HepG2 (cell line): ENCODE measurements at regions not wholly inside any gene's neighbourhood (a gene's known extent, or its start where the extent isn't known, plus 50 kb on each side); places are given as distances from the start of the nearest gene placed in this dataset.

Source experiments
- ATAC-seq: fragments of 200-7000 bp; cut with Tn5 transposase; 3 replicates; pipeline ENCODE4 v1.9.1; 2020; ENCODE audit warnings: mild to moderate bottlenecking, moderate library complexity
- BruUV-seq: library from RNA; stranded (reverse); fragments of 400-500 nt; replicated peaks from 2 replicates; lab custom pipeline; 2021; lab: Mats Ljungman, UMichigan
- CTCF ChIA-PET: fragments of 300-600 bp; formaldehyde crosslinking; extraction: SDS; loops from one replicate; lab custom pipeline; 2021; ENCODE audit warnings: low total read pairs, inconsistent platforms, low intra/inter-chr PET ratio; lab: Yijun Ruan, JAX
- POLR2A ChIA-PET: fragments of 350-600 bp; sonication (Branson Sonifier 250); formaldehyde crosslinking; loops from one replicate; lab custom pipeline; 2020; ENCODE audit warnings: antibody characterized with exemption, inconsistent platforms; lab: Yijun Ruan, JAX
- DNase-seq: peaks from one replicate; pipeline ENCODE4 v3.0.0-alpha.2; 2015; ENCODE audit warnings: low spot score
- FAIRE-seq: peaks from 3 replicates; lab custom pipeline; 2011; peaks lifted over from hg19 to GRCh38; lab: Jason Lieb, UNC
- H2AFZ ChIP-seq: one replicate; pipeline ENCODE4 v1.6.1; 2011; ENCODE audit warnings: low read length, inconsistent platforms
- H3K27ac ChIP-seq: fragments of 300-600 bp; 3 replicates; pipeline ENCODE4 v1.8.0; 2011; ENCODE audit warnings: mixed run types, mild to moderate bottlenecking, mixed read lengths, low read length, inconsistent platforms; ENCODE audit not compliant: insufficient read depth; ENCODE audit errors: extremely low read length
- H3K27me3 ChIP-seq, 2 experiments: fragments of 200-600 bp in 1 of 2; 2 replicates in 1 of 2; 3 replicates in 1 of 2; pipeline versions ENCODE4 v1.6.0 to v1.8.0; 2011; ENCODE audit warnings: low read length in 2 of 2, mild to moderate bottlenecking in 2 of 2, moderate library complexity in 2 of 2, inconsistent platforms in 1 of 2; ENCODE audit not compliant: insufficient read depth in 2 of 2, control insufficient read depth in 1 of 2
- H3K36me3 ChIP-seq, 2 experiments: fragments of 200-600 bp in 1 of 2; replicated peaks in 1 of 2; 2 replicates in 1 of 2; 3 replicates in 1 of 2; pipeline versions ENCODE4 v1.5.1 to v1.8.0; 2011; ENCODE audit warnings: low read length in 2 of 2, inconsistent platforms in 1 of 2; ENCODE audit not compliant: insufficient read depth in 2 of 2, control insufficient read depth in 1 of 2
- H3K4me1 ChIP-seq: 2 replicates; pipeline ENCODE4 v1.5.1; 2012; ENCODE audit warnings: low read length, inconsistent platforms; ENCODE audit not compliant: insufficient read depth
- H3K4me2 ChIP-seq: 2 replicates; pipeline ENCODE4 v1.6.0; 2011; ENCODE audit warnings: low read depth, low read length, inconsistent platforms
- H3K4me3 ChIP-seq, 3 experiments: fragments of 200-600 bp in 1 of 3; sonication (generic), shearing (Covaris generic) in 1 of 3; replicated peaks in 1 of 3; 2 replicates each; pipeline ENCODE4 v1.5.1; 2011 to 2016; ENCODE audit warnings: low read length in 3 of 3, inconsistent platforms in 2 of 3, low read depth in 2 of 3, mild to moderate bottlenecking in 2 of 3, control low read depth in 1 of 3, mixed read lengths in 1 of 3; ENCODE audit not compliant: insufficient read depth in 1 of 3
- H3K79me2 ChIP-seq: one replicate; pipeline ENCODE4 v1.6.1; 2011; ENCODE audit warnings: low read length, inconsistent platforms; ENCODE audit not compliant: insufficient read depth
- H3K9ac ChIP-seq: 2 replicates; pipeline ENCODE4 v1.6.0; 2011; ENCODE audit warnings: mild to moderate bottlenecking, low read depth, low read length, inconsistent platforms; ENCODE audit not compliant: insufficient read depth
- H3K9me3 ChIP-seq: 2 replicates; pipeline ENCODE4 v1.5.1; 2012; ENCODE audit warnings: mild to moderate bottlenecking, low read length
- H4K20me1 ChIP-seq: 2 replicates; pipeline ENCODE4 v1.6.0; 2011; ENCODE audit warnings: inconsistent platforms, mild to moderate bottlenecking, low read length, moderate library complexity; ENCODE audit not compliant: insufficient read depth
- AKAP8 ChIP-seq: sonication (generic); formaldehyde crosslinking; IDR thresholded peaks from 2 replicates; pipeline ENCODE4 v1.5.1; 2020; ENCODE audit warnings: mild to moderate bottlenecking, missing genetic modification reagents
- ARHGAP35 ChIP-seq: sonication (generic); formaldehyde crosslinking; IDR thresholded peaks from 2 replicates; pipeline ENCODE4 v1.9.0; 2022; ENCODE audit warnings: mild to moderate bottlenecking, inconsistent platforms, moderate library complexity, missing genetic modification reagents, borderline replicate concordance
- CHCHD3 ChIP-seq: sonication (generic); formaldehyde crosslinking; IDR thresholded peaks from 2 replicates; pipeline ENCODE4 v1.8.0; 2022; ENCODE audit warnings: mild to moderate bottlenecking, missing genetic modification reagents, moderate library complexity
- CREB3 ChIP-seq: sonication (generic); formaldehyde crosslinking; IDR thresholded peaks from 2 replicates; pipeline ENCODE4 v1.5.0; 2020; ENCODE audit warnings: missing genetic modification reagents
- GFI1 ChIP-seq: sonication (generic); formaldehyde crosslinking; IDR thresholded peaks from 2 replicates; pipeline ENCODE4 v1.5.0; 2020; ENCODE audit warnings: missing genetic modification reagents, mild to moderate bottlenecking, borderline replicate concordance
- GLI4 ChIP-seq: sonication (generic); formaldehyde crosslinking; IDR thresholded peaks from 2 replicates; pipeline ENCODE4 v1.5.1; 2020; ENCODE audit warnings: missing genetic modification reagents, mild to moderate bottlenecking, moderate library complexity, borderline replicate concordance
- HBP1 ChIP-seq: IDR thresholded peaks from 2 replicates; pipeline ENCODE4 v1.6.1; 2016; ENCODE audit warnings: low read depth, control low read depth
- MTF2 ChIP-seq: sonication (generic); formaldehyde crosslinking; IDR thresholded peaks from 2 replicates; pipeline ENCODE4 v1.5.0; 2020; ENCODE audit warnings: missing genetic modification reagents, borderline replicate concordance
- NAIF1 ChIP-seq: sonication (generic); formaldehyde crosslinking; IDR thresholded peaks from 2 replicates; pipeline ENCODE4 v1.5.0; 2020; ENCODE audit warnings: mild to moderate bottlenecking, missing genetic modification reagents, borderline replicate concordance
- NFKB2 ChIP-seq: sonication (generic); formaldehyde crosslinking; IDR thresholded peaks from 2 replicates; pipeline ENCODE4 v1.4.0; 2020; ENCODE audit warnings: missing genetic modification reagents, borderline replicate concordance
- NR2F1 ChIP-seq, 2 experiments: fragments of 450-650 bp in 1 of 2; formaldehyde crosslinking in 1 of 2; IDR thresholded peaks; 2 replicates each; pipeline versions ENCODE4 v1.5.0 to v1.6.1; 2016 to 2020; ENCODE audit warnings: mild to moderate bottlenecking in 1 of 2, missing compliant biosample characterization in 1 of 2, missing genetic modification reagents in 1 of 2, moderate library complexity in 1 of 2
- PREB ChIP-seq: sonication (generic); formaldehyde crosslinking; IDR thresholded peaks from 2 replicates; pipeline ENCODE4 v1.4.0; 2020; ENCODE audit warnings: missing genetic modification reagents
- RFX1 ChIP-seq: fragments of 450-650 bp; IDR thresholded peaks from 2 replicates; pipeline ENCODE4 v1.6.1; 2017
- THAP7 ChIP-seq: sonication (generic); formaldehyde crosslinking; IDR thresholded peaks from 2 replicates; pipeline ENCODE4 v1.8.1; 2023; ENCODE audit warnings: mild to moderate bottlenecking, missing genetic modification reagents
- ZNF143 ChIP-seq: sonication (generic); formaldehyde crosslinking; IDR thresholded peaks from 2 replicates; pipeline ENCODE4 v1.4.0; 2020; ENCODE audit warnings: missing genetic modification reagents
- ZNF230 ChIP-seq: sonication (generic); formaldehyde crosslinking; IDR thresholded peaks from 2 replicates; pipeline ENCODE4 v1.4.0; 2020; ENCODE audit warnings: mild to moderate bottlenecking, missing genetic modification reagents
- ZNF263 ChIP-seq: sonication (generic); formaldehyde crosslinking; IDR thresholded peaks from 2 replicates; pipeline ENCODE4 v1.4.0; 2020; ENCODE audit warnings: missing genetic modification reagents
- ZNF597 ChIP-seq: sonication (generic); formaldehyde crosslinking; IDR thresholded peaks from 2 replicates; pipeline ENCODE4 v1.5.0; 2020; ENCODE audit warnings: missing genetic modification reagents
- ZNF773 ChIP-seq: sonication (generic); formaldehyde crosslinking; IDR thresholded peaks from 2 replicates; pipeline ENCODE4 v1.4.0; 2020; ENCODE audit warnings: missing genetic modification reagents, borderline replicate concordance
- WGBS: methylation state at CpG from one replicate; pipeline ENCODE4 v1.1.6; 2017; ENCODE audit warnings: low lambda C conversion rate; 5-methylcytosine and 5-hydroxymethylcytosine counted together
- in situ Hi-C: cut with HindIII; loops from 2 replicates; pipeline ENCODE4 v1.10.0; 2017; ENCODE audit warnings: low pct_unique_long_range_greater_than_20kb; ENCODE audit not compliant: extremely low pct_ligation_motif_present
- intact Hi-C: fragments of 100-400 bp; cut with micrococcal nuclease; formaldehyde crosslinking; loops from one replicate; pipeline ENCODE4 v1.10.0; 2022; ENCODE audit not compliant: unreplicated experiment

- ChIA-PET CTCF (no interaction called here), POLR2A (no interaction called here)
- DNase-seq (no peak), FAIRE-seq (no peak), ATAC-seq (no peak)
- Histone ChIP-seq H4K20me1 (no peaks in the 10 kb centered on the region), H3K4me3 (no peak overlapping the region), H3K79me2 (no peaks in the 10 kb centered on the region), H3K27ac (no peak overlapping the region), H3K9ac (no peak overlapping the region), H3K36me3 (no peaks in the 10 kb centered on the region), H3K4me1 (no peaks in the 10 kb centered on the region), H3K4me2 (no peak overlapping the region), H3K9me3 (no peaks in the 10 kb centered on the region), H2AFZ (no peak overlapping the region), H3K27me3 (no peaks in the 10 kb centered on the region)
- no TSS peak for BruUV-seq
- WGBS: 1% methylated on average over 2 of the region's 2 CpGs
- intact Hi-C loops: no loop called here
- in situ Hi-C loops: loop anchor here (25.0 kb wide), 1 partner anchor 1227 kb away; no protein-coding TSS in a partner anchor
- no peak for TF ChIP-seq ZNF773
- TF ChIP-seq NAIF1: no peak
- no peak for TF ChIP-seq GLI4 (CRISPR knock-in tag)
- no peak for TF ChIP-seq GFI1
- no peak for TF ChIP-seq ZNF143 (CRISPR knock-in tag)
- TF ChIP-seq PREB (CRISPR knock-in tag): no peak
- TF ChIP-seq NR2F1 (CRISPR knock-in tag; IDR thresholded peaks at IDR 0.05): no peak
- TF ChIP-seq ARHGAP35 (CRISPR knock-in tag): no peak
- no peak for TF ChIP-seq HBP1
- no peak for TF ChIP-seq CHCHD3 (CRISPR knock-in tag)
- no peak for TF ChIP-seq CREB3
- no peak for TF ChIP-seq ZNF263 (CRISPR knock-in tag)
- no peak for TF ChIP-seq MTF2
- no peak for TF ChIP-seq NFKB2
- TF ChIP-seq RFX1: no peak
- no peak for TF ChIP-seq THAP7 (CRISPR knock-in tag)
- TF ChIP-seq AKAP8 (CRISPR knock-in tag): no peak
- no peak for TF ChIP-seq ZNF230
- no peak for TF ChIP-seq ZNF597 (CRISPR knock-in tag)
Measured at GRCh38 chr12:92614001-92614400, 88.8 kb upstream of the PLEKHG7 start.
